HG03108 (cell line): ENCODE measurements at regions not wholly inside any gene's neighbourhood (a gene's known extent, or its start where the extent isn't known, plus 50 kb on each side); places are given as distances from the start of the nearest gene placed in this dataset.

ENCODE experiments used
- ATAC-seq: cut with Tn5 transposase; IDR thresholded peaks from one replicate; pipeline ENCODE4 v1.9.1; 2021; ENCODE audit warnings: moderate library complexity; ENCODE audit not compliant: unreplicated experiment

GRCh38 chr5:4762316-4762715, 377.8 kb upstream of the ADAMTS16 start:
- ATAC-seq: no peak

DNA sequence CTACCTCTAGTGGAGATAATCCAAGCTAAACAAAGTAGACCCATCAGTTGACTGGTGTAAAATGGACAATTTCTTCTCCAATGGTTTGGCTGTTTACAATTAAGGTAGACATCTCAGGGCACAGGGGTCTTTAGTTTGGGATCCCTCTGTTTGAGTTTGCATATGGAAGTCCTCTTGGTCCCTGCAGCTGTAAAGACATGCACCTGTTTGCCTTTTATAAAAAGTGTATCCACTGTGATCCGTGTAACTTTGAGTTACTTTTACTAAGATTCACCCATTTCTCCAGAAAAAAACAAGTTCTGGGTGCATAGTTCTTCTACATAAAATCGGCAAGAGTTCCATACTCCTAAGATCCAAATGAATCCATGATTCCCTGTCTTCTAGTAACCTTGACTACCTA, 374.7 kb upstream of the ADAMTS16 start:
- ATAC-seq: no peak

DNA sequence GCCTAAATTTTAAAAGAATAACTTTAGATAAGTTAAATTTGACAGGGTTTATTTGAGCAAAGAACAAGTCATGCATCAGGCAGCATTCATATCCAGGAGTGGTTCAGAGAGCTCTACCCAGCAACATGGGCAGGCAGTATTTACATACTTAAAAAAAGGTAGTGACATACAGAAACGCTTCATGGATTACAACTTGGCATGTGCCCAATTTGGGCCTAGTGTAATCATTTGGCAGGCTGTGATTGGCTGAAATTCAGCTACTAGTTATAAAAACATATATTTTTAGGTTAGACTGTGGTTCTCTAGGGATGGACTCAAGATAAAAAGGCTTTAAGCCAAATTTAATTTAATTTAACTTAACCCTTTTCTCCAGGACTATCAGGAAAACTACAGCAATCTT, 374.0 kb upstream of the ADAMTS16 start:
- ATAC-seq: no peak

DNA sequence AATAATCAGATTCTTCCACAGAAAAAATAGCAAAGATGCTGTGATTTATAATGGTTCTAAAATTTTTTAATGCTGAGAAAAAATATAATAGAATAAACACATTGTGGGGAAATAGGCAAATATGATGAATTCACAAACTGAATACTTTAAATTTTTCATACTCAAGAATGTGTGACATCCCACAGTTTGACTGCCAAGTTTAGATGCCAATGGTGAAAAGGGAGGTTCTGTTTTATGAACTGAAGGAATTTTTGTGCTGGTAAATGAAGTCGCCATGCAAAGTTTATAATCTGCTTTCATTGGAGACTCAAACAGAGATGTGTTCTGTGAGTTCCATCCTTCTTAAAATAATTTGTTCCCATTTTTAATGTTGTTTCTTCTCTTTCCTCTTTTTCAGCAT, 367.5 kb upstream of the ADAMTS16 start:
- ATAC-seq: no peak

DNA sequence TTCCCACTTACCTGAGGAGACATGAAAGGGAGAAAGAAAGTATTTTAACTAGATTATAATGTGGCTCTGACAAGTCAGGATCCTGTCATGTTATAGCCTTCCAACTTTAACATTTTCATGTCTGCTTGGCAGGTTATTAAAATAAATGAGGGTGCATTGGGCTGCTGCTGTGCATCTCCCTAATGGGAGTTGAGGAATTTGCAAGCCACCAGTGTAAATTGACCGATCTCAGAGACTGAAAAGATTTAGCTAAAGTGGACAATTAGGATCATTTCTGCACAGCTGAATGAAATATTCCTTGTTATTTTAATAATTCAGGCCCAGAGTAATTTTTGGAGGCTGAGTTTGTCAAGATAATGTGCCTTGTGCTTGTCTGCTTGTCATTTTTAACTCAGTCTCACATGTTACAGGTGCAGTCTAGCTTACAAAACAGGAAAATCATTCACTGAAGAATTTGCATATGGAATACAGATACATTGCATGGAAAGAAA, 366.3 kb upstream of the ADAMTS16 start:
- ATAC-seq: no peak

GRCh38 chr5:4777435-4777834, 362.7 kb upstream of the ADAMTS16 start:
- ATAC-seq: no peak

- no peak for ATAC-seq
These were observed 359.5 kb upstream of the ADAMTS16 start for GRCh38 chr5:4780633-4781032.

DNA sequence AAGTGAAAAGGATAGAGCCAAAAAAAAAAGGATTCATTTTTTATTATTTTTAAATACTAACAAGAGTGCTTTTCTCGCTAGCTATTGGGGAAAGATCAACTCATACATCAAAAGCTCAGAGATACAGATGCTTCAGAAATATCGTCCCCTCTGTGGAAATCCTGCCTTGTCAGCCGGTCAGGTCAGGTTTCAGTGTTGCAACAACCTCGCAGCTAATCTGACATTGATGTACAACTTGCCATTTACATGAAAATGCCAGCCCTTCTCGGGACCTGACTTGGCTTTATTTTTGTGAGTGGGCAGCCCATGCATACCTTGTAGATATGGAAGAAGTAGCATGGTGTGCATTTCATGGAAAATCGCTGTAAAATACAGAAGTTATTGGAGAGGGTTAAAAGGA, 358.8 kb upstream of the ADAMTS16 start:
- ATAC-seq: no peak

DNA sequence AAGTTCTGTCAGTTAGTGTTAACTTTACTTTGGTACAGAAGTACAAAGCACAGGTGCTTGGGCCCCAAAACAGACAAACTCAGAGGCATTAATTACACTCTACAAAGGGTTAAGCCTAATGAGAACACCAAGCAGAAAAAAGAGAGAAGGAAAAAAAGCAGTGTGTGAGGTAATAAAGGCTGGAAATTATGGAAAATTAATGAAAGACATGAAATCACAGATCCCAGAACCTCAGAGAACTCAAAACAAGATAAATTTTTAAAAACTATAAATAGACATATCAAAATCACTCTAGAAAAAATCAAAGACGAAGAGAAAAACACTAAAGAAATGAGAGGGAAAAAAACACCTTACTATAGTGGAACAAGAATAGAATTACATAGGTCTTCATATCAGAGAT, 354.2 kb upstream of the ADAMTS16 start:
- no peak for ATAC-seq

DNA sequence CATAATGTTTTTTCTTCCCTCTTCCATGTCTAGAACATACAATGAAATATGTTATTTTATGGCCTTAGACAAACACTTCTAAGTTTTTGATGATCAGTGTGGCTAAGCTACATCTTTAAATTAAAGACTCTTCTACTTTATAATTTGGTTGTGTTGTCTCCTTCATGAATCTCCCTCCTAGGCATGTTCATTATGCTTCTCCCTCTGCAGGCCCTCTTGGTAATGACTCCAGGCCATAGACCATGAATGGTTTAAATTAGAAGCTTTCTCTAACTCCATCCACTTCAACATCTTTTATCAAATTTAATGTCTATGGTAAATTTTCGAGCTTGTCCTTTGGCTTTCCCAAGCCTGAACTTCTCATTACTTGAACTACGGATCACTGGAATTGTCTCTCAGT, 342.7 kb upstream of the ADAMTS16 start:
- no peak for ATAC-seq

GRCh38 chr5:4802044-4802443, 338.1 kb upstream of the ADAMTS16 start:
- no peak for ATAC-seq

DNA sequence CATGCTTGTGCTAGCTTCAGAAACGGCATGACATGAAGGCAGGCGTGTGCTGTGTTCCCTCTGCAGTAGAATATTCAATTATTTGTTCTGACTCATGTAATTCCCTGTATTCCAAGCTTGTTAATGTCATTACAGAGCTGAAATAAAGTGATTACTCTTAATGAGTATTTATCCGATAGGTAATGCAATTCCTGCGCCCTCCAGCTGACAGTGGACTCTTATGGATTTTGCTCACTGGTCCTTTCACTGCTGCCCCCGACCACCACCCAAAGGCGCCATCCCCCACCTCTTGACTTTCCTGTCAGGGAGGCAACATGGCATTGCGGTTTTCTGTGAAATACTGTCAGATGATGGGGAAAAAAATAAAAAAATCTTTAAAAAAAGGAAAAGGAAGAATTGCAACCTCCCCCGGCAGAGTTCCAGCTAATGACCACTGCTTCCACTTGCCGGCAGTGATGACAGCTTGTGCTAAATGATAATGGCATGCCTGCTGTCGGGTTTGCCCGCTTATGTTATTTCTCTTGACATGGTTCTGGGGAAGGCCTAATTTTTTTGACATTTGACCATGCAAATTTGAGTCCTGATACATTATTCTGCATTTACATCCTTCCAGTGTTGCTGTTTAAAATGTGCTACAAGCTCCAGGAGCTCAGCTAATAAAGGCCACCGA, 335.3 kb upstream of the ADAMTS16 start:
- ATAC-seq: no peak

GRCh38 chr5:4815002-4815401, 325.1 kb upstream of the ADAMTS16 start:
- no peak for ATAC-seq

DNA sequence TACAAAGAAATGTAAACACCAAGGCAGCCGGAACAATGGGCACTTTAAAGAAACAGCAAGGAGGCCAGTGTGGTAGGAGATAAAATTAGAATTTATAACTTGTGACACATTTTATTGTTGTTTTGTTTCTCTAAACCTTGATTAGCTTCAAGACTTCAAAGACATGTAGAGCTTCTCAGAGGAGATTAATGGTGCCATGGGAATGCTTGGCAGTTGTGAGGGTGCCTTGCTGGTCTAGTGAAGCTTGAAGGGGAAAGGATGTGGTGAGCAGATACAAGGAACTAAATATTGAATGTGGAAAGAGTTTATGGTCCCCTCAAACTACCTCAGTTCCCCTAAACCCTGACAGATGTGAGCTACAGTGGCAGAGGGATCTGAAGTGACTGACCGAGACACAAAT, 322.4 kb upstream of the ADAMTS16 start:
- ATAC-seq: no peak

DNA sequence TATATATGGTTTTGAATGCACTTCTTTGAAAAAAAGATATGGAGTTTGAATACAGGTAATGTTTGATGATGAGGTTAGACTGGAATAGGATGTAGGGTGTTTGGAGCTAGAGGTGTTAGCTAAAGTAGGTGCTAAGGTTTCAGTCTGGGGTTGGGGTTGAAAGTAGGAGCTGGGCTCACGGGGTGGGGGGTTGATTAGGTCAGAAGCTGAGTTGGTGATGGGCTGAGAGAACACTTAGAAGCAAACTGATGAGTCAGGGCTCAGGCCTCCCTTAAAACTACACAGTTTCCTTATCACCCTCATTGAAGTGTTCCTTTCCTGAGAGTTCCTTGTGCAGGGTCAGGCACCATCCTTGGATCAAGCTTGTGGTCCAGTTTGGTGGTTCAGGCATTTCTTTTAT, 308.8 kb upstream of the ADAMTS16 start:
- no peak for ATAC-seq

DNA sequence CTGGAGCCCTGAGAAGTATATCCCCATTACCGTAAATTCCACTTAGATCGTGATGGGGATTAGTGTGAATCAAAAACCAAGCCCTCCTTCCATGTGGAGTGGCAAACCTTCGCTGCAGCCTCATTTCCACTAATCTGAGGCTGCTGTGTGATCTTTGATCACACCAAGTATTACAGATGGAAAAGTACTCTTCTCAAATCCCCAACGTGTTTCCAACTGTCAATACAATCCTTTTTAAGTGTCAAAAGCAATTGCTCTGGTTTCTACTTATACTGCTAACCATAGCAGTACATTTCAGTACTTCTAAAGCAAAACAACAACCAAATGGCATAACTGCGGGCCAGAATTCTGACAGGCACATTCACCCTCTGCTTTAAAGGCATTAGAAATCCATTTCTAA, 307.7 kb upstream of the ADAMTS16 start:
- ATAC-seq: no peak

GRCh38 chr5:4833104-4833738, 306.9 kb upstream of the ADAMTS16 start:
- no peak for ATAC-seq

GRCh38 chr5:4837489-4838058, 302.6 kb upstream of the ADAMTS16 start:
- no peak for ATAC-seq

- no peak for ATAC-seq
These were observed 294.9 kb upstream of the ADAMTS16 start for GRCh38 chr5:4845221-4845620.

GRCh38 chr5:4847766-4848165, 292.4 kb upstream of the ADAMTS16 start:
- no peak for ATAC-seq

DNA sequence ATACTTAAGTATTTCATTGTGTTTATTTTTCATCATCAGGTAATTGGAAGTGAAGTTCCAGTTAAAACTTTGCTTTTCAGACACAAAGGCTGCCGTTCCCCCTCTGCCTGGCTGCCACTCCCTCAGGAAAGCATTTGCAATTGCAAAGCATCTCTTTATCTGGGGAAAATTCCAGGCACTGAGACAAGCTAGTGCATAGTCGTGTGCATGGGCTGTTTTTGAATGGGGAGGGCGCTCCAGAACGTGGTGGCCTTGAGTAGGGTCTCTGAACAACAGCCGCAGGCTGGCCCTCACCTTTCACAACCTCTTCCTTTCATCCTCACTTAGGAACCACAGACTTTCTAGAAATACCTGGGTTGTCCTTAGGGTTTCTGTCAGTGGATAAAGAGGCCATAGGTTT, 285.1 kb upstream of the ADAMTS16 start:
- ATAC-seq: no peak

- no peak for ATAC-seq
These were observed 284.2 kb upstream of the ADAMTS16 start for GRCh38 chr5:4855880-4856279.
